Hepatocyte (in vitro differentiated cells): ENCODE measurements at regions not wholly inside any gene's neighbourhood (a gene's known extent, or its start where the extent isn't known, plus 50 kb on each side); places are given as distances from the start of the nearest gene placed in this dataset.

ENCODE experiments used
- CTCF ChIP-seq: fragments of 200-600 bp; sonication (generic); IDR thresholded peaks from 2 replicates; pipeline ENCODE4 v1.5.1; 2016; ENCODE audit warnings: antibody characterized with exemption, mild to moderate bottlenecking; ENCODE audit not compliant: poor library complexity
- EZH2 ChIP-seq: fragments of 200-600 bp; sonication (generic); IDR thresholded peaks from 2 replicates; pipeline ENCODE4 v1.6.1; 2016; ENCODE audit warnings: antibody characterized with exemption, mild to moderate bottlenecking, borderline replicate concordance

GRCh38 chr4:165678936-165679325, 194.1 kb upstream of the TLL1 start:
- no peak for TF ChIP-seq CTCF
- no peak for TF ChIP-seq EZH2
